MV-4-11 (cell line): ENCODE measurements at regions not wholly inside any gene's neighbourhood (a gene's known extent, or its start where the extent isn't known, plus 50 kb on each side); places are given as distances from the start of the nearest gene placed in this dataset.

Experiments used
- DNase-seq: peaks from one replicate; lab custom pipeline; 2025; lab: John Stamatoyannopoulos, UW

- no peak for DNase-seq
Measured at GRCh38 chr1:95431235-95431634, 197.2 kb downstream of the RWDD3 start.

- DNase-seq = no peak
Measured at GRCh38 chr1:95435611-95436010, 201.6 kb downstream of the RWDD3 start.

GRCh38 chr1:95437011-95437410, 203.0 kb downstream of the RWDD3 start:
- DNase-seq = no peak

GRCh38 chr1:95437781-95438180, 203.8 kb downstream of the RWDD3 start:
- no peak for DNase-seq

GRCh38 chr1:95438218-95438948, 204.4 kb downstream of the RWDD3 start:
- no peak for DNase-seq

- no peak for DNase-seq
Measured at GRCh38 chr1:95440511-95440910, 206.5 kb downstream of the RWDD3 start.

- no peak for DNase-seq
Measured at GRCh38 chr1:95449516-95449915, 215.5 kb downstream of the RWDD3 start.

GRCh38 chr1:95451054-95451453, 217.0 kb downstream of the RWDD3 start:
- DNase-seq = no peak

- no peak for DNase-seq
Measured at GRCh38 chr1:95451904-95452303, 217.9 kb downstream of the RWDD3 start.

GRCh38 chr1:95453053-95453452, 219.0 kb downstream of the RWDD3 start:
- DNase-seq = no peak

- DNase-seq = no peak
Measured at GRCh38 chr1:95467036-95467435, 233.0 kb downstream of the RWDD3 start.

- DNase-seq = no peak
Measured at GRCh38 chr1:95475686-95476457, 241.9 kb downstream of the RWDD3 start.

- DNase-seq = no peak
Measured at GRCh38 chr1:95496307-95496706, 262.3 kb downstream of the RWDD3 start.

GRCh38 chr1:95496773-95497172, 262.8 kb downstream of the RWDD3 start:
- DNase-seq = no peak

- no peak for DNase-seq
Measured at GRCh38 chr1:95497566-95497965, 263.6 kb downstream of the RWDD3 start.

- no peak for DNase-seq
Measured at GRCh38 chr1:95503278-95504030, 269.4 kb downstream of the RWDD3 start.

- no peak for DNase-seq
Measured at GRCh38 chr1:95504321-95504720, 270.3 kb downstream of the RWDD3 start.

GRCh38 chr1:95506736-95507414, 272.9 kb downstream of the RWDD3 start:
- no peak for DNase-seq

- no peak for DNase-seq
Measured at GRCh38 chr1:95509989-95510388, 276.0 kb downstream of the RWDD3 start.

GRCh38 chr1:95512925-95513324, 278.9 kb downstream of the RWDD3 start:
- no peak for DNase-seq

GRCh38 chr1:95517506-95517905, 283.5 kb downstream of the RWDD3 start:
- DNase-seq = no peak

GRCh38 chr1:95518310-95518709, 284.3 kb downstream of the RWDD3 start:
- no peak for DNase-seq
